ENCODE measurements at regions not wholly inside any gene's neighbourhood (a gene's known extent, or its start where the extent isn't known, plus 50 kb on each side); places are given as distances from the start of the nearest gene placed in this dataset.

- TF ChIP-seq CTCF (IDR thresholded peaks at IDR 0.05; ENCODE audit: control extremely low read depth in 1 of 3, insufficient read depth in 1 of 3, low read depth in 1 of 3, low read length in 3 of 3): no peak
- TF ChIP-seq SRF (IDR thresholded peaks at IDR 0.05; ENCODE audit: low read depth, low read length): no peak
- no peak for TF ChIP-seq SP1 (IDR thresholded peaks at IDR 0.05; ENCODE audit: low read depth, low read length)
- no peak for TF ChIP-seq ZNF274 (IDR thresholded peaks at IDR 0.05; ENCODE audit: borderline replicate concordance, extremely low read depth, low read length)
- no peak for TF ChIP-seq POLR2A (IDR thresholded peaks at IDR 0.05; ENCODE audit: control extremely low read depth in 1 of 2, low read depth in 2 of 2, low read length in 2 of 2)
- TF ChIP-seq SIN3A (conservative IDR thresholded peaks at IDR 0.05 in 1 of 2, IDR thresholded peaks at IDR 0.05 in 1 of 2; ENCODE audit: low read depth in 1 of 2, low read length in 2 of 2): no peak
- no peak for TF ChIP-seq RAD21 (IDR thresholded peaks at IDR 0.05 in 1 of 2, conservative IDR thresholded peaks at IDR 0.05 in 1 of 2; ENCODE audit: low read depth in 2 of 2, low read length in 2 of 2)
- TF ChIP-seq POLR2AphosphoS5 (IDR thresholded peaks at IDR 0.05; ENCODE audit: low read depth, low read length): no peak
- no peak for TF ChIP-seq KDM5A (IDR thresholded peaks at IDR 0.05; ENCODE audit: low read length)
- no peak for TF ChIP-seq RFX5 (IDR thresholded peaks at IDR 0.05; ENCODE audit: borderline replicate concordance, low read depth, low read length)
Observed at GRCh38 chr5:63011158-63011557, 432.5 kb downstream of the LRRC70 start.

All from H1 (cell line).